ENCODE measurements at regions not wholly inside any gene's neighbourhood (a gene's known extent, or its start where the extent isn't known, plus 50 kb on each side); places are given as distances from the start of the nearest gene placed in this dataset.
A peak's percentile ranks its signal among the peaks of the same experiment; 100 is the strongest.

DNA sequence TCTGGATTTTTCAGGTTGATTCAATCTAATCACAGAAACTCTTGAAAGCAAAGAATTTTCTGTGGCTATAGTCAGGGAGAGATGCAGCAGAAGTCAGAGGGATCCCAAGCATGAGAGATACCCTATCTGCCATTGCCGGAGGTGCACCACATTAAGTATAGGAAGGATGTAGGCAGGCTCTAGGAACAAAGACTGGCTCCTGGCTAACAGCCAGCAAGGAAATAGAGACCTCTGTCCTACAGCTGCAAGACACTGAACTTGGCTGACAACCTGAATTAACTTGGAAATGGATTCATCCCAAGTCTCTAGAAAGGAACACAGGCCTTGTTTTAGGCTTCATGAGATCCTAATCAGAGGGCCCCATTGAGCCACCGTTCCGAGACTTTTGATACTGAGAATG, 364.9 kb upstream of the FLRT2 start:
- peak in 4 of 5 donors; percentile 20 to 33 (median 32) for DNase-seq
- intact Hi-C loops (cut with DNase I), result no loop called here

GRCh38 chr14:85169381-85169780, 360.6 kb upstream of the FLRT2 start:
- TF ChIP-seq POLR2A (IDR thresholded peaks at IDR 0.05), result no peak
- no peak for TF ChIP-seq CTCF (IDR thresholded peaks at IDR 0.05)
- Histone ChIP-seq H3K27ac (no peak overlapping the region), H3K9me3 (no peaks in the 10 kb centered on the region)

More for the DNA sequence above, 364.9 kb upstream of the FLRT2 start:
- Histone ChIP-seq H3K36me3 (no peaks in the 10 kb centered on the region), H3K27ac (no peak overlapping the region), H3K4me3 (no peak overlapping the region), H3K9me3 (peaks cover 0 to 20% (median 2%) of the 10 kb centered on the region in 12 donors), H3K4me1 (peaks cover 0 to 9% (median 0%) of the 10 kb centered on the region in 12 donors), H3K27me3 (no peaks in the 10 kb centered on the region)
- WGBS, 4 donors, result 37 to 54% (median 43%) methylated on average over 3 of the region's 3 CpGs
- peak in 5 of 12 donors; percentile 10 to 27 (median 16) for TF ChIP-seq CTCF (IDR thresholded peaks at IDR 0.05)
- TF ChIP-seq POLR2A (IDR thresholded peaks at IDR 0.05), result no peak
- peak in 3 of 4 donors; percentile 34 to 76 (median 59) for ATAC-seq

GRCh38 chr14:85172290-85172689, 357.7 kb upstream of the FLRT2 start:
- H3K9me3 ChIP-seq, result no peaks in the 10 kb centered on the region
- H3K4me3 ChIP-seq, result no peak overlapping the region
- H3K27me3 ChIP-seq, result no peaks in the 10 kb centered on the region
- H3K27ac ChIP-seq, result no peak overlapping the region
- WGBS, 4 donors, result 78 to 95% (median 82%) methylated on average over 2 of the region's 2 CpGs
- no peaks in the 10 kb centered on the region for H3K4me1 ChIP-seq
- intact Hi-C loops (cut with DNase I), result no loop called here
- ATAC-seq, result no peak
- no peak for TF ChIP-seq CTCF (IDR thresholded peaks at IDR 0.05)
- TF ChIP-seq POLR2A (IDR thresholded peaks at IDR 0.05), result no peak
- H3K36me3 ChIP-seq, result no peaks in the 10 kb centered on the region
- DNase-seq, result no peak

More at GRCh38 chr14:85169381-85169780, 360.6 kb upstream of the FLRT2 start:
- intact Hi-C loops (cut with DNase I), result no loop called here
- Histone ChIP-seq H3K27me3 (no peaks in the 10 kb centered on the region), H3K36me3 (no peaks in the 10 kb centered on the region), H3K4me3 (no peak overlapping the region), H3K4me1 (peaks cover 0 to 9% (median 0%) of the 10 kb centered on the region in 12 donors)
- ATAC-seq (no peak), DNase-seq (no peak)

GRCh38 chr14:85172889-85173477, 357.0 kb upstream of the FLRT2 start:
- Histone ChIP-seq H3K27me3 (no peaks in the 10 kb centered on the region), H3K9me3 (no peaks in the 10 kb centered on the region), H3K4me3 (no peak overlapping the region), H3K4me1 (no peaks in the 10 kb centered on the region), H3K27ac (no peak overlapping the region), H3K36me3 (no peaks in the 10 kb centered on the region)
- intact Hi-C loops (cut with DNase I), result no loop called here
- WGBS, 4 donors, result 63 to 74% (median 69%) methylated on average over 1 of the region's 1 CpG
- ATAC-seq, result no peak
- no peak for DNase-seq
- no peak for TF ChIP-seq POLR2A (IDR thresholded peaks at IDR 0.05)
- no peak for TF ChIP-seq CTCF (IDR thresholded peaks at IDR 0.05)
